Trophoblast cell (in vitro differentiated cells and primary cell): ENCODE measurements at regions not wholly inside any gene's neighbourhood (a gene's known extent, or its start where the extent isn't known, plus 50 kb on each side); places are given as distances from the start of the nearest gene placed in this dataset.
A peak's percentile ranks its signal among the peaks of the same experiment; 100 is the strongest.
"Not testable (repeated sequence)": the region's sequence is repeated elsewhere in the genome, so short reads cannot be mapped to it uniquely, and the experiment has no call there.

Experiments used
- DNase-seq, 2 donors: peaks; one replicate each; pipeline ENCODE4 v3.0.0-alpha.2; 2016
- H2AFZ ChIP-seq: 2 replicates; pipeline ENCODE4 v1.6.1; 2013; ENCODE audit warnings: low read length, moderate library complexity, mild to moderate bottlenecking; ENCODE audit not compliant: insufficient read depth, poor library complexity
- H2AK5ac ChIP-seq: 2 replicates; pipeline ENCODE4 v1.6.1; 2013; ENCODE audit warnings: mild to moderate bottlenecking, low read length
- H2BK120ac ChIP-seq: 2 replicates; pipeline ENCODE4 v1.6.1; 2013; ENCODE audit warnings: low read length, mild to moderate bottlenecking, moderate library complexity; ENCODE audit not compliant: insufficient read depth, poor library complexity
- H2BK12ac ChIP-seq: 2 replicates; pipeline ENCODE4 v1.6.1; 2013; ENCODE audit warnings: mild to moderate bottlenecking, low read length, moderate library complexity
- H2BK5ac ChIP-seq: 2 replicates; pipeline ENCODE4 v1.6.1; 2013; ENCODE audit warnings: low read length, low read depth, moderate library complexity, mild to moderate bottlenecking; ENCODE audit not compliant: poor library complexity
- H3K14ac ChIP-seq: 2 replicates; pipeline ENCODE4 v1.6.1; 2013; ENCODE audit warnings: mild to moderate bottlenecking, low read length
- H3K18ac ChIP-seq: 2 replicates; pipeline ENCODE4 v1.6.1; 2013; ENCODE audit warnings: mild to moderate bottlenecking, low read length
- H3K23ac ChIP-seq: 2 replicates; pipeline ENCODE4 v1.6.1; 2013; ENCODE audit warnings: low read length
- H3K27ac ChIP-seq: 2 replicates; pipeline ENCODE4 v1.5.1; 2013; ENCODE audit warnings: low read depth, mild to moderate bottlenecking, inconsistent platforms, low read length, moderate library complexity
- H3K27me3 ChIP-seq: 2 replicates; pipeline ENCODE4 v1.6.1; 2013; ENCODE audit warnings: inconsistent platforms, mild to moderate bottlenecking, low read length, moderate library complexity; ENCODE audit not compliant: insufficient read depth
- H3K36me3 ChIP-seq, 2 experiments: 1 replicate in 1 of 2; 2 replicates in 1 of 2; pipeline ENCODE4 v1.6.1; 2013; ENCODE audit warnings: low read length in 2 of 2, mild to moderate bottlenecking in 2 of 2, moderate library complexity in 1 of 2; ENCODE audit not compliant: insufficient read depth in 2 of 2, control insufficient read depth in 1 of 2
- H3K4ac ChIP-seq: 2 replicates; pipeline ENCODE4 v1.6.1; 2013; ENCODE audit warnings: low read depth, mild to moderate bottlenecking, low read length, moderate library complexity
- H3K4me1 ChIP-seq, 2 experiments: 1 replicate in 1 of 2; 2 replicates in 1 of 2; pipeline ENCODE4 v1.6.1; 2013; ENCODE audit warnings: low read length in 2 of 2, mild to moderate bottlenecking in 2 of 2, moderate library complexity in 1 of 2; ENCODE audit not compliant: insufficient read depth in 2 of 2, control insufficient read depth in 1 of 2
- H3K4me2 ChIP-seq: 2 replicates; pipeline ENCODE4 v1.6.1; 2013; ENCODE audit warnings: inconsistent platforms, mild to moderate bottlenecking, low read length, moderate library complexity
- H3K4me3 ChIP-seq: 2 replicates; pipeline ENCODE4 v1.5.1; 2013; ENCODE audit warnings: mild to moderate bottlenecking, low read depth, low read length, inconsistent platforms
- H3K79me1 ChIP-seq: one replicate; pipeline ENCODE4 v1.6.1; 2013; ENCODE audit warnings: low read length
- H3K79me2 ChIP-seq: 2 replicates; pipeline ENCODE4 v1.6.1; 2013; ENCODE audit warnings: low read length, mild to moderate bottlenecking; ENCODE audit not compliant: control insufficient read depth, insufficient read depth, poor library complexity
- H3K9ac ChIP-seq: 2 replicates; pipeline ENCODE4 v1.6.1; 2013; ENCODE audit warnings: mild to moderate bottlenecking, low read length
- H3K9me3 ChIP-seq: 2 replicates; pipeline ENCODE4 v1.6.1; 2013; ENCODE audit warnings: low read depth, mild to moderate bottlenecking, control low read depth, inconsistent platforms, low read length; ENCODE audit not compliant: insufficient read depth
- H4K12ac ChIP-seq: 2 replicates; pipeline ENCODE4 v1.6.1; 2013; ENCODE audit warnings: low read depth, mild to moderate bottlenecking, low read length, moderate library complexity
- H4K8ac ChIP-seq: 2 replicates; pipeline ENCODE4 v1.6.1; 2013; ENCODE audit warnings: low read depth, mild to moderate bottlenecking, low read length, moderate library complexity
- H4K91ac ChIP-seq: one replicate; pipeline ENCODE4 v1.6.1; 2013; ENCODE audit warnings: low read depth, mild to moderate bottlenecking, low read length, moderate library complexity
- WGBS: extraction: QIAGEN DNeasy Blood & Tissue Kit; methylation state at CpG from one replicate; pipeline ENCODE4 v1.1.7; 2013; ENCODE audit warnings: missing lambda C conversion rate; ENCODE audit not compliant: insufficient read length, insufficient coverage; ENCODE audit errors: extremely low coverage; 5-methylcytosine and 5-hydroxymethylcytosine counted together

DNA sequence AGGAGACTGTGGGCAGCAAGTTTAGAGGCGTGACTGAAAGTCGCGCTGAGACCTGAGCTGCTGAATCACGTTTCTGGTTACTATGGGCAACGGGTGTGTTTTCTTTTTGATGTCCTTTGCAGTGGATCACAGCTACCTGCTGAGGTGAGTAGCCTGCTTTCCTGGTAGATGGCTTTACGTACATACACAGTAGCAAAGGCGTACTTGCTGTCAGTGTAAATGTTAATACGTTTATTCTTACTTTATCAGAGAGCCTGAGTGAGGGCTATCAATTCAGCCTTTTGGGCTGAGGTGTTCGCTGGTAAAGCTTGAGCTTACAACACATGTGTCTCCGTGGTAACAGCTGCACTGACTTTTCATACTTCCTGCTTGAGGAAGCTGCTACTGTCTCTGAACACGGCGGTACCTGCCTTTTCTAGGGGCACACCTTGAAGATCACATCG, 165.1 kb upstream of the CCZ1B start:
- H3K4me1 ChIP-seq, H2BK12ac ChIP-seq, H2BK120ac ChIP-seq, H2AK5ac ChIP-seq, H2BK5ac ChIP-seq, H3K18ac ChIP-seq, H4K12ac ChIP-seq, H4K8ac ChIP-seq, H3K27me3 ChIP-seq, H3K4me3 ChIP-seq, H3K4ac ChIP-seq, H3K9me3 ChIP-seq, H3K9ac ChIP-seq, H3K27ac ChIP-seq, H2AFZ ChIP-seq, H3K79me1 ChIP-seq, H3K36me3 ChIP-seq, H3K79me2 ChIP-seq, H3K23ac ChIP-seq, H3K14ac ChIP-seq, H4K91ac ChIP-seq: not testable (repeated sequence)
- no CpG with 5 or more reads among the region's 13 CpGs for WGBS
- peak; percentile 82 to 92 for DNase-seq
- peak overlapping the region; percentile 30 for H3K4me2 ChIP-seq

DNA sequence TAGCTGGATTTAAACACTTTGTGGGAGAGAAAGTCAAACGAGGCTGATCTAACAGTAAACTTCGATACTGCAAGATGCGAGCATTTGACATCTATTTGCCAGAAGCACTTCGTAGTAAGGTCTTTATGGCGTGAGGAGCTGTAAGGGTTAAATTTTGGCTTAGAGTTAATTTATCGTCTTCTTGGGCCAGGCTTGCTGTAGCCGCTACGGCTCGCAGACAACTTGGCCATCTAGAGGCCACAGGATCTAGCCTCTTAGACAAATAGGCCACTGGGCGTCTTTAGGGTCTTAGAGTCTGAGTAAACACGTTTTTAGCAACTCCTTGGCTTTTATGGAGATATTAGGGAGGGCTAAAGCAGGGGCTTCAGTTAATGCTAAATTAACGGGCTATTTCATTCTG, 165.6 kb upstream of the CCZ1B start:
- H3K36me3 ChIP-seq, H3K79me1 ChIP-seq, H2AFZ ChIP-seq, H3K14ac ChIP-seq, H4K8ac ChIP-seq, DNase-seq, H3K27me3 ChIP-seq, H3K4me1 ChIP-seq, H2BK120ac ChIP-seq, H3K27ac ChIP-seq, H4K91ac ChIP-seq, H2AK5ac ChIP-seq, H3K18ac ChIP-seq, H2BK12ac ChIP-seq, H3K79me2 ChIP-seq, H3K9me3 ChIP-seq, H2BK5ac ChIP-seq, H4K12ac ChIP-seq, H3K4me3 ChIP-seq, H3K4ac ChIP-seq, H3K23ac ChIP-seq, H3K9ac ChIP-seq, H3K4me2 ChIP-seq: not testable (repeated sequence)
- WGBS = no CpG with 5 or more reads among the region's 12 CpGs

DNA sequence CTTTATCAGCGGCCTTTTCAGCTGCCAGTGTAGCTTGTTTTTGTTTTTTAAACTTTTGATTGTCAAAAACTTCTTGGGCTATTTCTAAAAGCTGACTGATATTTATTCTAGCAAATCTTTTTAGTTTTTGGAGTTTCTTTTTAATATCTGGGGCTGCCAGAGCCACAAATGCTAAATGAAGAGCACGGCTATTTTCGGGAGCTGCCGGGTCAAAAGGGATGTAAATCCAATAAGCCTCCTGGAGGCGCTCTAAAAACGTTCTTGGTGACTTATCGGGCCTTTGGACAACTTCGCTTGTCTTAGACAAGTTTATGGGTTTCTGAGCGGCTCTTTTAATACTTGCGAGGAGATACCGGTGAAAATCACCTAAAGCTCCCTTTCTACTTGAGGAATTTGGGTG, 166.1 kb upstream of the CCZ1B start:
- not testable (repeated sequence) for H3K23ac ChIP-seq, H3K27me3 ChIP-seq, DNase-seq, H3K79me1 ChIP-seq, H3K14ac ChIP-seq, H3K27ac ChIP-seq, H3K9ac ChIP-seq, H4K8ac ChIP-seq, H2BK12ac ChIP-seq, H3K4me3 ChIP-seq, H4K91ac ChIP-seq, H2AFZ ChIP-seq, H2BK5ac ChIP-seq, H3K18ac ChIP-seq, H3K4me1 ChIP-seq, H3K4ac ChIP-seq, H4K12ac ChIP-seq, H3K4me2 ChIP-seq, H2AK5ac ChIP-seq, H2BK120ac ChIP-seq, H3K9me3 ChIP-seq, H3K36me3 ChIP-seq, H3K79me2 ChIP-seq
- no CpG with 5 or more reads among the region's 11 CpGs for WGBS

DNA sequence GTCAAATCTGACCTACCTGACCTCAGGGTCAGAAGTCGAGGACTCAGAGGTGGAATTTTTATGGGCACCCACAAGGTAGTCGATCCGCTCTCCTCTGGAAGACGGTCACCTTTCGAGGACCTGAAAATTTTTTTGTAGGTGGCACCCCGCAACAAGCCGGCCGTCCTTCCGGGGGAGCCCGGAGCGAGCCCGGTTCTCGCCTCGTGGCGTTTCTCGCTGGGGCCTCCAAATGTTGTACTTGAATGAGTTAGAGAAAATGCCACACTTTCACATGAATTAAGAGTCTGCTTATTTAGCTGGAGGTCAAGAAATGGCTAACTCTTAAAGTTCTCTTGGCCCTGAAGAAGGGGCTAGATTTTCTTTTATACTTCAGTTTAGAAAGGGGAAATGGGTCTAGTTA, 169.0 kb upstream of the CCZ1B start:
- not testable (repeated sequence) for H3K23ac ChIP-seq, H3K79me1 ChIP-seq, DNase-seq, H3K18ac ChIP-seq, H3K9ac ChIP-seq, H3K4me3 ChIP-seq, H4K91ac ChIP-seq, H3K9me3 ChIP-seq, H3K27ac ChIP-seq, H3K4me2 ChIP-seq, H3K79me2 ChIP-seq, H2AFZ ChIP-seq, H3K4ac ChIP-seq, H2BK120ac ChIP-seq, H3K4me1 ChIP-seq, H2AK5ac ChIP-seq, H3K14ac ChIP-seq, H3K27me3 ChIP-seq, H2BK5ac ChIP-seq, H4K12ac ChIP-seq, H2BK12ac ChIP-seq, H3K36me3 ChIP-seq, H4K8ac ChIP-seq
- WGBS = no CpG with 5 or more reads among the region's 16 CpGs
